ENCODE measurements at regions not wholly inside any gene's neighbourhood (a gene's known extent, or its start where the extent isn't known, plus 50 kb on each side); places are given as distances from the start of the nearest gene placed in this dataset.

DNA sequence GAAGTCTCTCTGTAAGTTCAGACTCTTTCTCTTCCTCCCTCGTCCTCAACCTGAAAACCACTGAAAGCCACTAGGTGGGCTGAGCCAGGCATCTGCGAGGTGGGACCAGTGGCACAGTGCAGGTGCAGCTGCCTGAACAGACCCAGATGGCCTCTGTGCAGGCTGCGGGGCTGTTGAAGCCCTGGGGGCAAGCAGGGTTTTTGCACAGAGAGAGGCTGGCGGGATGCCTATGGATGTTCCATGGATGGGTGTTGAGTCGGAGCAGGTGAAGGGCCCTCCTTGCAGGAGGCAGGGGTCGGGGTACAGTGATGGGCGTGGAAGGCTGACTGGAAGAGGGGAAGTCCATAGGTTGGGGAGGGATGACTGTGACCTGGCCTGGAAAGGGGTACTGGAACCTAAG is 350.2 kb upstream of the FAT1 start:
- Histone ChIP-seq H3K9ac (ENCODE audit: low read length) (no peak overlapping the region), H4K20me1 (ENCODE audit: control insufficient read depth, insufficient read depth, low read length, poor library complexity, severe bottlenecking) (no peaks in the 10 kb centered on the region), H3K36me3 (replicated peaks in 1 of 2; ENCODE audit: control extremely low read depth in 1 of 2, control insufficient read depth in 1 of 2, extremely low read depth in 1 of 2, insufficient read depth in 2 of 2, low read length in 1 of 2) (no peaks in the 10 kb centered on the region), H3K27me3 (replicated peaks in 1 of 4; ENCODE audit: control extremely low read depth in 1 of 4, control insufficient read depth in 3 of 4, insufficient read depth in 4 of 4, low read length in 3 of 4) (no peaks in the 10 kb centered on the region), H3K9me3 (ENCODE audit: control extremely low read depth in 1 of 3, control insufficient read depth in 2 of 3, insufficient read depth in 1 of 3, low read length in 2 of 3) (peaks cover 0 to 18% (median 1%) of the 10 kb centered on the region in 3 donors), H3K4me3 (ENCODE audit: control extremely low read depth in 1 of 5, extremely low read depth in 1 of 5, insufficient read depth in 1 of 5, low read depth in 2 of 5, low read length in 4 of 5) (no peak overlapping the region), H3K4me1 (ENCODE audit: control insufficient read depth in 2 of 2, insufficient read depth in 2 of 2, low read length in 2 of 2) (no peaks in the 10 kb centered on the region), H3K79me2 (ENCODE audit: control insufficient read depth, insufficient read depth, low read length) (no peaks in the 10 kb centered on the region), H3K27ac (ENCODE audit: low read length in 2 of 2) (no peak overlapping the region), H2AFZ (ENCODE audit: insufficient read depth, low read depth, low read length, poor library complexity, severe bottlenecking) (no peak overlapping the region), H3K4me2 (replicated peaks; ENCODE audit: low read depth, low read length, poor library complexity, severe bottlenecking) (no peak overlapping the region)
- Mint-ChIP-seq H3K27ac (no peak overlapping the region), H3K4me1 (no peaks in the 10 kb centered on the region), H3K27me3 (no peaks in the 10 kb centered on the region), H3K9me3 (ENCODE audit: insufficient read depth) (peaks cover 7% of the 10 kb centered on the region), H3K4me3 (no peak overlapping the region)
- ChIA-PET CTCF (no interaction called here), POLR2A (no interaction called here)
- TF ChIP-seq EZH2 (IDR thresholded peaks at IDR 0.05; ENCODE audit: borderline replicate concordance, insufficient read depth, low read depth, low read length, poor library complexity, severe bottlenecking), result no peak
- TF ChIP-seq, protein P1, sequence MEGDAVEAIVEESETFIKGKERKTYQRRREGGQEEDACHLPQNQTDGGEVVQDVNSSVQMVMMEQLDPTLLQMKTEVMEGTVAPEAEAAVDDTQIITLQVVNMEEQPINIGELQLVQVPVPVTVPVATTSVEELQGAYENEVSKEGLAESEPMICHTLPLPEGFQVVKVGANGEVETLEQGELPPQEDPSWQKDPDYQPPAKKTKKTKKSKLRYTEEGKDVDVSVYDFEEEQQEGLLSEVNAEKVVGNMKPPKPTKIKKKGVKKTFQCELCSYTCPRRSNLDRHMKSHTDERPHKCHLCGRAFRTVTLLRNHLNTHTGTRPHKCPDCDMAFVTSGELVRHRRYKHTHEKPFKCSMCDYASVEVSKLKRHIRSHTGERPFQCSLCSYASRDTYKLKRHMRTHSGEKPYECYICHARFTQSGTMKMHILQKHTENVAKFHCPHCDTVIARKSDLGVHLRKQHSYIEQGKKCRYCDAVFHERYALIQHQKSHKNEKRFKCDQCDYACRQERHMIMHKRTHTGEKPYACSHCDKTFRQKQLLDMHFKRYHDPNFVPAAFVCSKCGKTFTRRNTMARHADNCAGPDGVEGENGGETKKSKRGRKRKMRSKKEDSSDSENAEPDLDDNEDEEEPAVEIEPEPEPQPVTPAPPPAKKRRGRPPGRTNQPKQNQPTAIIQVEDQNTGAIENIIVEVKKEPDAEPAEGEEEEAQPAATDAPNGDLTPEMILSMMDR (IDR thresholded peaks at IDR 0.05), result no peak
- ATAC-seq (ENCODE audit: low read depth) (no peak), DNase-seq (no peak)
- WGBS (ENCODE audit: insufficient coverage), result 90% methylated on average over 6 of the region's 7 CpGs
- intact Hi-C loops (cut with micrococcal nuclease), result no loop called here

DNA sequence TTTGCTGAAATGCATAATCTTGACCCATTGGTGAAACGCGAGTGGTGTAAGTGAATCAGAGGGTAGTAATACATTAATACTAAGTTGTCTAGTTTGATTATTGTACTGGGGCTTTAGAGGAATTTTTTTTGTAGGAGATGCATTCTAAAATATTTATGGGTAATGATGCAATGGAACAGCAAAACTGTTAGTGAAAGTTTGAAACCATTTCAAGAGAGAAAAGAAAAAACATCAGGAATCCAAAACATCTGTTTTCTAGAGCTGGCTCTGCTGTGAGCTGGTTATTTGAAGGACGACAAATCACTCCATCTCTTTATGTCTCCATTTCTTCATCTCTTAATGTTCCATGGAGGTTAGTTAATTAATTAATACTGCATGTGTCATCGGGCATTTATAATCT is 351.9 kb upstream of the FAT1 start:
- Histone ChIP-seq H3K4me1 (ENCODE audit: control insufficient read depth in 2 of 2, insufficient read depth in 2 of 2, low read length in 2 of 2) (no peaks in the 10 kb centered on the region), H3K27ac (ENCODE audit: low read length in 2 of 2) (no peak overlapping the region), H3K9me3 (ENCODE audit: control extremely low read depth in 1 of 3, control insufficient read depth in 2 of 3, insufficient read depth in 1 of 3, low read length in 2 of 3) (peaks cover 0 to 15% (median 1%) of the 10 kb centered on the region in 3 donors), H3K36me3 (replicated peaks in 1 of 2; ENCODE audit: control extremely low read depth in 1 of 2, control insufficient read depth in 1 of 2, extremely low read depth in 1 of 2, insufficient read depth in 2 of 2, low read length in 1 of 2) (no peaks in the 10 kb centered on the region), H3K4me2 (replicated peaks; ENCODE audit: low read depth, low read length, poor library complexity, severe bottlenecking) (no peak overlapping the region), H3K79me2 (ENCODE audit: control insufficient read depth, insufficient read depth, low read length) (no peaks in the 10 kb centered on the region), H3K27me3 (replicated peaks in 1 of 4; ENCODE audit: control extremely low read depth in 1 of 4, control insufficient read depth in 3 of 4, insufficient read depth in 4 of 4, low read length in 3 of 4) (no peaks in the 10 kb centered on the region), H3K9ac (ENCODE audit: low read length) (no peak overlapping the region), H2AFZ (ENCODE audit: insufficient read depth, low read depth, low read length, poor library complexity, severe bottlenecking) (no peak overlapping the region), H3K4me3 (ENCODE audit: control extremely low read depth in 1 of 5, extremely low read depth in 1 of 5, insufficient read depth in 1 of 5, low read depth in 2 of 5, low read length in 4 of 5) (no peak overlapping the region), H4K20me1 (ENCODE audit: control insufficient read depth, insufficient read depth, low read length, poor library complexity, severe bottlenecking) (no peaks in the 10 kb centered on the region)
- intact Hi-C loops (cut with micrococcal nuclease), result no loop called here
- H3K27ac Mint-ChIP-seq, result no peak overlapping the region
- H3K4me3 Mint-ChIP-seq, result no peak overlapping the region
- TF ChIP-seq, protein P1 (IDR thresholded peaks at IDR 0.05), result no peak
- no peak for TF ChIP-seq EZH2 (IDR thresholded peaks at IDR 0.05; ENCODE audit: borderline replicate concordance, insufficient read depth, low read depth, low read length, poor library complexity, severe bottlenecking)
- POLR2A ChIA-PET, result no interaction called here
- DNase-seq, result no peak
- WGBS (ENCODE audit: insufficient coverage), result 93% methylated on average over 2 of the region's 4 CpGs
- H3K27me3 Mint-ChIP-seq, result no peaks in the 10 kb centered on the region
- CTCF ChIA-PET, result no interaction called here
- H3K9me3 Mint-ChIP-seq (ENCODE audit: insufficient read depth), result peaks cover 5% of the 10 kb centered on the region
- no peak for ATAC-seq (ENCODE audit: low read depth)
- no peaks in the 10 kb centered on the region for H3K4me1 Mint-ChIP-seq

All from B cell (primary cell).